ENCODE measurements at regions not wholly inside any gene's neighbourhood (a gene's known extent, or its start where the extent isn't known, plus 50 kb on each side); places are given as distances from the start of the nearest gene placed in this dataset.
"Not testable (repeated sequence)": the region's sequence is repeated elsewhere in the genome, so short reads cannot be mapped to it uniquely, and the experiment has no call there.

GRCh38 chr9:75459311-75459710, 371.0 kb downstream of the OSTF1 start:
- DNase-seq (ENCODE audit: low read depth) = not testable (repeated sequence)

GRCh38 chr9:75461183-75461582, 372.9 kb downstream of the OSTF1 start:
- DNase-seq (ENCODE audit: low read depth) = no peak

- DNase-seq (ENCODE audit: low read depth) = no peak
Observed at GRCh38 chr9:75462866-75463265, 374.6 kb downstream of the OSTF1 start.

GRCh38 chr9:75463871-75464270, 375.6 kb downstream of the OSTF1 start:
- DNase-seq (ENCODE audit: low read depth) = no peak

- no peak for DNase-seq (ENCODE audit: low read depth)
Observed at GRCh38 chr9:75464726-75465125, 376.4 kb downstream of the OSTF1 start.

- DNase-seq (ENCODE audit: low read depth) = no peak
Observed at GRCh38 chr9:75467142-75467541, 378.8 kb downstream of the OSTF1 start.

GRCh38 chr9:75471549-75472114, 383.3 kb downstream of the OSTF1 start:
- no peak for DNase-seq (ENCODE audit: low read depth)

- no peak for DNase-seq (ENCODE audit: low read depth)
Observed at GRCh38 chr9:75482566-75482965, 394.3 kb downstream of the OSTF1 start.

GRCh38 chr9:75483636-75484035, 395.3 kb downstream of the OSTF1 start:
- no peak for DNase-seq (ENCODE audit: low read depth)

GRCh38 chr9:75487856-75488718, 399.8 kb downstream of the OSTF1 start:
- no peak for DNase-seq (ENCODE audit: low read depth)

- no peak for DNase-seq (ENCODE audit: low read depth)
Observed at GRCh38 chr9:75488719-75489110, 400.4 kb downstream of the OSTF1 start.

- no peak for DNase-seq (ENCODE audit: low read depth)
Observed at GRCh38 chr9:75490326-75490725, 400.1 kb upstream of the PCSK5 start.

- no peak for DNase-seq (ENCODE audit: low read depth)
Observed at GRCh38 chr9:75491533-75491932, 398.9 kb upstream of the PCSK5 start.

GRCh38 chr9:75499812-75500211, 390.7 kb upstream of the PCSK5 start:
- no peak for DNase-seq (ENCODE audit: low read depth)

- DNase-seq (ENCODE audit: low read depth) = no peak
Observed at GRCh38 chr9:75500479-75500878, 390.0 kb upstream of the PCSK5 start.

- not testable (repeated sequence) for DNase-seq (ENCODE audit: low read depth)
Observed at GRCh38 chr9:75500940-75501339, 389.5 kb upstream of the PCSK5 start.

- DNase-seq (ENCODE audit: low read depth) = no peak
Observed at GRCh38 chr9:75504721-75505120, 385.8 kb upstream of the PCSK5 start.

GRCh38 chr9:75505654-75506053, 384.8 kb upstream of the PCSK5 start:
- no peak for DNase-seq (ENCODE audit: low read depth)

- DNase-seq (ENCODE audit: low read depth) = no peak
Observed at GRCh38 chr9:75529463-75529862, 361.0 kb upstream of the PCSK5 start.

GRCh38 chr9:75531588-75531987, 358.9 kb upstream of the PCSK5 start:
- DNase-seq (ENCODE audit: low read depth) = no peak

- DNase-seq (ENCODE audit: low read depth) = no peak
Observed at GRCh38 chr9:75532233-75533050, 358.0 kb upstream of the PCSK5 start.

GRCh38 chr9:75539523-75539922, 350.9 kb upstream of the PCSK5 start:
- no peak for DNase-seq (ENCODE audit: low read depth)

- DNase-seq (ENCODE audit: low read depth) = no peak
Observed at GRCh38 chr9:75540185-75540584, 350.3 kb upstream of the PCSK5 start.
